ENCODE measurements at regions not wholly inside any gene's neighbourhood (a gene's known extent, or its start where the extent isn't known, plus 50 kb on each side); places are given as distances from the start of the nearest gene placed in this dataset.

DNA sequence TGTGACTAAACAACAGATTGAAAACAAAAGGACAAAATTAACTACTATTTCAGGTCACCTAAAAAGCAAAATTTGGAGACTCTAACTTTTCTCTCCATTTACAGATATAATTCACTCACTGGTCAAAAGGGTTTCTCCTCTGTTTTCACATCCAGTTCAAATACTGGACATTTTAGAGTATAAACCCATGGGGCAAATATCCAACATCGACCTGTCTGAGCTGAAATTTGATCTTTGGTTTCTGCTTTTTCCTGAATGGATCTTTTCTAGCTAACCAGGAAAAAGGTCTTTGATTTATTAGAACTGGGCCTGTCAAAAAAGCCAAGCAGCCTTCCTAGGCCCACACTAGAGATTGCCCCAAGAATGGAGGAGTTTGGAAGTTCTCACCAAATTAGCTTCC, 69.3 kb upstream of the SATB2 start:
- TF ChIP-seq, protein P1, sequence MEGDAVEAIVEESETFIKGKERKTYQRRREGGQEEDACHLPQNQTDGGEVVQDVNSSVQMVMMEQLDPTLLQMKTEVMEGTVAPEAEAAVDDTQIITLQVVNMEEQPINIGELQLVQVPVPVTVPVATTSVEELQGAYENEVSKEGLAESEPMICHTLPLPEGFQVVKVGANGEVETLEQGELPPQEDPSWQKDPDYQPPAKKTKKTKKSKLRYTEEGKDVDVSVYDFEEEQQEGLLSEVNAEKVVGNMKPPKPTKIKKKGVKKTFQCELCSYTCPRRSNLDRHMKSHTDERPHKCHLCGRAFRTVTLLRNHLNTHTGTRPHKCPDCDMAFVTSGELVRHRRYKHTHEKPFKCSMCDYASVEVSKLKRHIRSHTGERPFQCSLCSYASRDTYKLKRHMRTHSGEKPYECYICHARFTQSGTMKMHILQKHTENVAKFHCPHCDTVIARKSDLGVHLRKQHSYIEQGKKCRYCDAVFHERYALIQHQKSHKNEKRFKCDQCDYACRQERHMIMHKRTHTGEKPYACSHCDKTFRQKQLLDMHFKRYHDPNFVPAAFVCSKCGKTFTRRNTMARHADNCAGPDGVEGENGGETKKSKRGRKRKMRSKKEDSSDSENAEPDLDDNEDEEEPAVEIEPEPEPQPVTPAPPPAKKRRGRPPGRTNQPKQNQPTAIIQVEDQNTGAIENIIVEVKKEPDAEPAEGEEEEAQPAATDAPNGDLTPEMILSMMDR (IDR thresholded peaks at IDR 0.05): no peak
- no peak for TF ChIP-seq POLR2A (IDR thresholded peaks at IDR 0.05)

Measured in stomach (tissue), 4 donors.